GM19023 (cell line): ENCODE measurements at regions not wholly inside any gene's neighbourhood (a gene's known extent, or its start where the extent isn't known, plus 50 kb on each side); places are given as distances from the start of the nearest gene placed in this dataset.
"Not testable (repeated sequence)": the region's sequence is repeated elsewhere in the genome, so short reads cannot be mapped to it uniquely, and the experiment has no call there.

ENCODE experiments used
- ATAC-seq: cut with Tn5 transposase; IDR thresholded peaks from one replicate; pipeline ENCODE4 v1.9.1; 2021; ENCODE audit warnings: mild to moderate bottlenecking, moderate library complexity; ENCODE audit not compliant: unreplicated experiment

DNA sequence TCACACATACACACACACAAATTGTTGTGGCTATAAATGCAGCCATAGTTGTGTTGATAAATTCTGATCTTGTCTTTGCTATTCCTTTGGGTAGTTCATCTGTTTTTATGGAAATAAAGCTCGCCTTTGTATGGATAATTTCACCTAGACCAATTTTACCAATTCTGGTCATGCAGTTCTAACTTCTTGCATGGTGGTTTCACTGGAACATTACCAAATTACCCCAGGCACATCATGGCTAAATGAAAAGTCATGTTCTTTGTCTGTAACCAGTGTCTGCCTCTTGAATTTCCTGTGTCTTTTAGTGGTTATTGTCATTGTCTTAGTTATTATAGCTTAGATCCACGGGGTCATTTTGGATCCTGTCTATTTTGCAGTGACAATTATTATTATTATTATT is 50.3 kb upstream of the TMC1 start:
- ATAC-seq, result no peak

DNA sequence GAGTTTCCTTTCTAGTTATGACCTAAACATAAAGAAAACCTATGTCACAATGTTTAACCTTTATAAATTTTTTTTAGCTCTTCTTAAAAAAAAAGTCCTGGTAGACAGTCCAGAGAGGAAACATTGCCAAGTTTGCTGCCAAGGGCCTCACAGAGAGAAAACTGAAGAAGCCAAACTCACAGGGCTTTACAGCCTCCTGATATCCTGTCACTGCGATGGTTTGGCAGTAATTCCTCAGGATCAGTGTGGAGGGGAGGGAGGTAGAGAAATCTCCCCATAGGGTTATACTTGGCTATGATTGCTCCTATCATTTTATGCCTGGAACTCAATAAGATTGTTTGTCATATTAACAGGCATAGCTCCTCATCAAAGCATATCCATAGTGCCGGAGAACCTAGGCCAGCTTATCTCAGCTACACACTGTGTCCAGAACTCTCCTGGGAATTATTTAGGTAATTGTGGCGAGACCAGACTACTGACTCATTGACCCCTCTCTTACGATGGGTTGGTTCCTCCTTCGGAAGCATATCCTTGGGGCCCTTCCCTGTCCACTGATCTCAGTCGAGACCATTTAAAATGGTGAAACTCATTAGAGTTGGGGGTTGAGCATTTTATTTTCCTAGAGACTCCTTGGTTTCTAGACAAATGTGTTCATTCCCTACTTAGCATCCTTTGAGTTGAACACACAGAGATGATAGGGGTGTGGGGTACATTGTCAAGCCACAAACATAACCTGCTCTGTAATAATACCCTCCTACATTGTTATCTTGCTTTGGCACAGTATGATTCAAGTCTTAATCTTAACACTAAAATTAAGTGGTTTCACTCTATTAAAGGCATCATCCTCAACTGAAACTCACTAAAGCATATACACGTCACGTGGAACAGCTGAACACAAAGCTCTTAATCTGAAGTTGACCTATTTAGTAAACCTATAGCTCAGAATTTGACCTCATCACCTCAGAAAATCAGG is 53.4 kb upstream of the TMC1 start:
- ATAC-seq, result no peak

DNA sequence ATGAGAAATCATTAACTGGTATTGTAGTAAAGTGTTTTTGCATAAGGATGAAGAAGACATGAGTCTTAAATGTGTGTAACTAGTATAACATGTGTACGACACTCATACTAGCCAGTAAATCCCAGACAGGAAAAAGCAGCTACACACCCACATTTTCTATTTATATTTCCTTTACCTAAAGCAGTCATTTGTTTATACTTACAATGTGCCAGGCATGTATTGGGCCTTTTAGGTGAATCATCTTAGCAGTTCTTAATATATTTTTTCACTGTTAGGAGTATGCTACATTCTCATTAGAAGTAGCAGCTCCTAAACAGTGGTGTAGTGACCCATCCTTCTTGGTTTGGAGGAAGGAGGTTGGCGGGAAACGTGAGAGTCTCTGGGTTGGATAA is 55.8 kb upstream of the TMC1 start:
- ATAC-seq, result no peak

DNA sequence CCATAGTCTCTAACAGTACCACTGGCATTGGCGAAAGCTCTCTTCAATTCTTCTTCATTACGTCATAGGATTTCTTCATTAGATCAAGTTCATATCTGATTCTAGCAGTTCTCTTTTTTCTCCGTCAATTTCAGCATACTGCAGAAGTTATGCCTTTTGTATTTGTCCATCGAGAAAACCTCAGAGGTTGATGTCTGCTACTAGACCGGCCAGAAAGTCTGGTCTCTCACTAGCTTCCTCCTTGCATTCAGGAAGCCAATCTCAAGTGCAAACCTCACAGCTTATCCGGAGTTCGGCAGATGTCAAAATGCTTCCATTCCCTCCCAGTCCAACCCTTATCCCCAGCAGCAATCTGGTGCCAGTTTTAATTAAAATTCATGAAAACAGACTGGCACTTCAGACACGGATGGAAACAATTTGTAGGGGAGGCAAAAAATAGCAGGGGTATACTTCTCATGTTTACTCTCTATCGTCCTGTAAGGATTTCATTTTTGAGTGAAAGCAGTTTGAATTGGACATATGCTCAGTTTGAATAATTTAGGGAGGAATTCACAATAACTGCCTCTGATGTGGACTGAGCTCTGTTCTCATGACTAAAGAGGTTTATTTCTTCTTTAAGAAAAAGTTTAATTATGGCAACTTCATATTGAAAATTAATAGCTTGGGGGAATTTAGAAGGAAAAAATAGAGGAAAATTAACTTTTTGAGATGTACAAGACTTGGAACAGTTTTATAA is 56.4 kb upstream of the TMC1 start:
- peak; percentile 59 for ATAC-seq

DNA sequence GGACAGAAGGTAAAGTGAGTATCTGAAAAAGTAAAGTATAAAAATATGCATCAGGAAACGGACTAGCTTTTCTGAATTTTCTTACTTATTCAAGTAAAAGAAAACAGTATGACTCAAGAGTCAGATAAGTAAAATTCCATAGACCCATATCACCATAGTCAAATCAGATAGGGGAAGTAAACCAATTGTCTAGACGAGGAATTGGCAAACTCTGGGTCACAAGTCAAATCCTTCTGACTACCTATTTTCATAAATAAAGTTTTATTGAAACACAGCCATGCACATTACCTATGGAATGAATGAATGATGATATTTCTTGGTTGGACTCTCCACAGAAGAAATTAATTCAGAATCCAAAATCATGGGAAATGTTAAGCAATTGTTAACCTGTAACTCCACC is 59.1 kb upstream of the TMC1 start:
- ATAC-seq, result no peak

DNA sequence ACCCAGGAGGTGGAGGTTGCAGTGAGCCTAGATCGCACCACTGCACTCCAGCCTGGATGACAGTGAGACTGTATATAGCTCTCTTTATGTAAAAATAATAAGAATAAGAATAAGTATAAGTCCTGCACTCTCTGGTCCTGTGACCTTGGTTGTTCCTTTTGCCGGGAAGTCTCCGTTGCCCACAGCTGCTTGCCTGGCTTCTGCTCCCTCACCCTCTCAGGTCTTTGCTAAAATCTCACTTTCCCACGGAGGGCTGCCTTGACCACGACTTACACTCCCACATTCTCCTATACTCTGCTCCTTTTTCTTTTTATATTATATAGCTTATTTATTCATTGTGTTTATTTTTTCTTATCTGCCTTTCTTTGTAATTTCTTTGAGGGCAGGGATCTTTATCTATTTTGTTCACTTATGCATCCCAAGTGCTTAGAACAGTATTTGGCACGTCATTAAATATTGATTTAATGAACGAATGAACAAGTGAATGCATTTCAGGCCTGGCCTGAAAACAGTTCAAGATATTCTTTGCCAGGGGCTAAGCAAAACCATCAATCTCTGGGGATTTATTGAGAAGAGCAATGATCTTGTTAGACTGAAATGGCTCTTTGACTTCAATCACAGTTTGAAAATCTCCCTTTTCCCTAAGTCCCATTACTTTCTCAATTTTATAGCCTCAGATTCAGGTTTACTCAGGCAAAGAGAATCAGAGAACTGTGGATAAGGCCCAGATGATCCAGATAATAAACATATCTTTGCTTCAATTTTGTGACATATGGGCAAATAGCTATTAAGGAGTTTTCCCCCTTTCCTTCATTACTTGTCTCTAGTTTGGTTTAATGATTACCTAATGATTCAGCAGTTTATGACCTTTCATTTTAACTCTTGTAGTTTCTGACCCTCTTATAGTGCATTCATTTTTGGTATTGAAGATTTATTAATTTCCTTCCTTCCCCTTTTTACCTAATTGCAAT is 60.8 kb upstream of the TMC1 start:
- no peak for ATAC-seq

DNA sequence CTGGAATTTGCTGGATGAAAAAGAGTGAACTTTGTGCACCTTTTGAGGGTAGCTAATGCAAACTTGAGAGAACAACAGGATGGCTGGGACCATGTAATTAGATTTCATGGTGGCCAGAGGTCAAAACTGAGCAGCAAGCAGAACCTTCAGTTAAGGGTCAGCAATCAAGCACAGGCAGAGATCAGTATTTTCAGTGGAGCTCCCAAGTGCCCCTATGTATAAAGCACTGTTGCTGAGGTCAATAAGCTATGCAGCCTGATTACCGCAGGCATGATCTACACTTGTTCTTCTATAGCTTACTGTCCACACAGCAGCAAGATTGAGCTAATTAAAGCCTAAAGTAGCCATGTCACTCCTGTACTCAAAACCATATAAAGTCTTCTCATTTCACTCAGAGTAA is 62.1 kb upstream of the TMC1 start:
- no peak for ATAC-seq

DNA sequence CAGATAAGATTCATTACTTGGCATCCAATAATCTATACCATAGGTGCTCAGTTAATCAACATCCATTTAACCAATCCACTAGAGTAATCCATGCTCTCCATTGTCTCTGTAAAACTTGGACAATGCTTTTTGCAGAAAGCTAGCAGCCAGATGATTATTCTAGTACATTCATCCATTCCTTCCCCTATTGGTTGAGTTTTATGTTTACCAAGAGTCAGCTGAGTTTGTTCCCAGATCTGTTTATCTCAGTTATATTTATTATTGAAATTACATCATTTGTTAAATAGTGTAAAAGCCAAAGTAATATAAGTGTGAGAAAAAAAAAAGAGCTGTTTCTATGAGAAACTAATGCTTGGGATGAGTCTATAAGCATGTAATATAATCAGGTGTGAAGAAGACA is 63.3 kb upstream of the TMC1 start:
- ATAC-seq, result no peak

DNA sequence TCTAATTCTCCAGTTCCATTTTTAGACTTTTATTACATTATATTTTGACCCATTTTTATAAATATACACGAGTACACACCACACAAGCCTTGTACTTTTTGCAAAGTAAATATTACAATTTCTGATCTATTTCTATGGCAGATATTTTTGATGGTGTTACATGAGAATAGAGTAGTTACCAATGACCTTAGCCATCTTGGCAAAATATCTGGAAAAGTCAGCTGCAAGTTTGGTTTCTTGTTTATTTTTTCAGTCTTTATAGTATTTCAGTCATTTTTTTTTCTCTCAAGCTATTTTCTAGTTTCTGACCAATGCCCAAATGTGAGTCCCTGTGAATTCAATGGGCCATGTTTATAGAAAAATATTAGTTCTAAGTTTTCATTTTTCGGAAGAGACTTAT is 64.0 kb upstream of the TMC1 start:
- ATAC-seq, result no peak

DNA sequence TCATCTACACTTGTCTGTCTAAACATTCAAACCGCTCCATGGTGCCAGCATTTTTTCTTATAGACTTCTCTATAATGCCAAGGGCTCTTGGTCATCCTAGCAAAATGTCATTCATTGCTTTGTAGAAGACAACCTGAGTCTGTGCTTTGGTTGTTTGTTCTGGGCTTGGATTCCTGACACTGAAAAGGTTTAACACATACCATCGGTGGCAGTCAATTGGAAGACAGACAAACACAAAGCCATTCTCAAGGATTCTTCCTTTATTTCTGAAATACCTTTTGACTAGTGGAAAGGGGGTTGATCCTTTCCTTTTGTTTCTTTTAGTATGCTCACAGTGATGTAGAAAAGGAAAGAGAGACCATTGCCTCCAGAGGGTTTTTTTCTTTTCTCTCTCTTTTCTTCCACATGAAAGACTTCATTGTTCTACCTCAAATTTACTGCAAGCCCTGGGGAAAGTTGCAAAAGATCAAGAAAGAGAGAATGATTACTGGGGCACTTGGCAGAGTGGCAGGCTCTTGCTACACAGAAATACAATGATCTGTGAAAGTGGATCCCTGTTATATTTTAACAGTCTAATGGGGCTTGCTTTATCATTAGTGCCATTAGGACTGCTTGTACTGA is 66.4 kb upstream of the TMC1 start:
- ATAC-seq, result no peak

DNA sequence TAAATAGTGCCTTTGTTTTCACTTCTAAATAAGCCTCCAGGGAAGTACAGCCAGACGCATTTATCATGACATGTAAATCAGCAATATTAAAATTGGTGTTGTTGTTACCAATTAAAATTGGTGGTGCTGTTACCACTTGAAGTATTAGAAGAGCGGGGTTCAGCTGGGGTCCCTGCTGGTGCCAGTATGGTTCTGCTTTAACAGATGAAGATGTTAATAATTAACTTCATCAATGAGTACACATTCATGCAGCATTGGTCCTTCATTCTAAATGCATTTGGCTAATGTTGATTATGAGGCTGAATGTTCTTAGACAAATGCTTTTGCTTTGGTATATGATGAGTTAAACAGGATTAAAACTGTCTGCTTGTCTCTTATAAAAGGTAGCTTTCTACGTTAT is 67.6 kb upstream of the TMC1 start:
- ATAC-seq, result no peak

DNA sequence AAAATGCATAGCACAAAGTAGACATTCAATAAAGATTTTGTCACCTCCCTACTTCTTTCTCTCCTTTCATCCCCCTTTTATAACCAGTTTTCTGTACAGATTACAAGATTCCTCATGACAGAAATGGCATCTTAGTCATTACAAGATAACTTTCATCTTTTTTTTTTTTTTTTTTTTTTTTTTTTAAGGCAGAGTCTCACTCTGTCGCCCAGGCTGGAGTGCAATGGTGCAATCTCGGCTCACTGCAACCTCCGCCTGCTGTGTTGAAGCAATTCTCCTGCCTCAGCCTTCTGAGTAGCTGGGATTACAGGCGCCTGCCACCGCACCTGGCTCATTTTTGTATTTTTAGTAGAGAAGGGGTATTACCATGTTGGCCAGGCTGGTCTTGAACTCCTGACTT is 75.2 kb upstream of the TMC1 start:
- ATAC-seq, result not testable (repeated sequence)

DNA sequence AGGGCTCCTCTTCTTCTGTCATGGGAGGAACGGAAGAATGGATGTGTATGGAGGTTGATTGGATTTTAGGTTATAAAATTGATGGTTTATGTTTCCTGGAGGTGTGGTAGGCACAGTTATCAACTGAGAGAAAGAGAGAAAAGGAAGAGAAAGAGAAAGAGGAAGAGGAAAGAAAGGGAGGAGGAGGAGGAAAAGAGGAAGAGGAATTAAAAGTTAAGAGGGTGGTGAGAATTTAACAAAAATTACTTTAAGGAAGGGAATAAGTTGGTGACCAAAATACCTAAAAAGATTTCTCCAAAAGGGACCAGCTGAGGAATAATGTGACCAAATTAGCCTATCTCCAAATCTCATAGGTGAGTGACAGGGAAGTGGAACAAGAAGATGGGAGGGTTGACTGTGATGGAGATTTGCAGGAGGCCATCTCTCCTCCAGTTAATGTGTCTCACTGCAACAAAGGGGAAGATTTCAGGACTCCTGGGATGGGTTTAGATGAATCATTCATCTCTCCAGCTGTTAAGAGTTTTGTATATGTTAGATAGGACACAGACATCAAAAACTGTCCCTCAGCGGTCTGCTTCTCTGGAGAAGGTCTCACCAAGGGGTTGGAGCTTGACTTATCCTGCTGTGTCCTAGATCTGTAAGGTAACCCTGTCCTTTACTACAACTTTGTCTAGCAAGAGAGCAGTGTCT is 76.0 kb upstream of the TMC1 start:
- no peak for ATAC-seq

DNA sequence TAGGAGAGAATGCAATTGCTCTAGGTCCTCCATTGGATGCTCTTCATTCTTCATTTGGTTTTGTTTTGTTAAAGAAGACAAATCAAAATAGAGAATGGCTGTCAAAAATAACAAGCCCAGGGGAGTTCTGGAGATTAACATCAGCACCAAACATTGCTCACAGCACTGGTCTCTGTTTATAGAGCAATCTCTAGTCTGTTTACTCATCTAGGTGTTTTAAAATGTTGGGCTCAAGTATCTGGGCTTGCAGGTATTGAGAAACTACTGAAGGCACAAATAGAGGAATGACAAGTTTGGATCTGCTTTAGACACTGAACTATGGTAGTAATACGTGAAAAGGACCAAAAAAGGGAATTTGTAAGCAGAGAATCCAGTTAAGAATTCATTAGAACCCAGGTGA is 77.0 kb upstream of the TMC1 start:
- peak; percentile 6 for ATAC-seq

DNA sequence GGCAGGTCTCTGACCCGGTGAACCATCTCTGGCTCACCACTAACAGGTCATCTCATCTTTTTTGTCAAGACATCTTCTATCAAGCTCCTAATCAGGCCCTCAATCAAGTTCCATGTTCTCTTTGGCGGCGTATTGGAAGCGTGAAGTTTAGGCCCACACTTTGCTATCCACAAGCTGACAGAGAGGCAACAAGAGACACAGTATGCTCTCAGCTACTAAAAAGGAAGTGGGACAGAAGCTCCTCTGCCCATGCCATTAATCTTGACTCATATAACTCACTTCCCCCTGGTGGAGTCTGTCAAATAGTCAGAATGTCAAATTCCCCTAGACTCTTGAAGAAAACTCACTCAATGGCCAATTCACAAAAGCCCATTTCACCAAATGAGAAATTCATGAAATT is 77.6 kb upstream of the TMC1 start:
- peak; percentile 91 for ATAC-seq

DNA sequence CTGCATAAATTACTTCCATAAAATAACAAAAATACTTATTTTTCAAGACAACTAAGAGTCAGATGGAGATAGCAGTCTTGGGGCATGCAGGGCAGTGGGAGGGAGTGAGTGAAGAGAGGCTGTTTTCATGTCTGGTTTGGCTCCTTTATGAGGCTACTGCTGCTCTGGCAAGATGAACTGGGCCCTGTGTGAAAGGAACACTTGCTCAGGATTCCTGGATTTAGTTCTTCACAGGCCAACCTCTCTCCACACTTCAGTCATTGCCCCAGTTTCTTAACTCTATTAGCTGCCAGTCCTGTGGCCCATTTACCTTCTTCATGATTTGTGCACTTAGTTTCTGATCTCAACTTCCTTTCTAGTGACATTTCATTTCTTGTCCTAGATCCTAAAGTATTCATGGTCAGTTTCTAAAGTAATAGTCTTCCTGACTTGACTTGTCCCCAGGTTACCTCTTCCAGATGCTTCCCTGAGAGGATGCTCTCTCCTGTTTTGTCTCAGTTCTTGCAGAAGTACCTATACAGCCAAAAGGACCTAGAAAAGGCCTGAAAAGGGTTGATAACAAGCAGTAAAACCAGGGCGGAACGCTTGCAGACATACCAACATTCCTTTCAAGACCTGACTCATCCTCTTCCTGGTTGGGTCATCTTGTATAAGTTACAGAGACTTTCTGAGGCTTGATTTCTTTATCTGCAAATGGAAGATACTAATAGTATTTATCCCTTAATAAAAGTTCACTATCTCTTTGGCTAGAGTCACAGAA is 77.0 kb upstream of the ZFAND5 start:
- ATAC-seq, result no peak

DNA sequence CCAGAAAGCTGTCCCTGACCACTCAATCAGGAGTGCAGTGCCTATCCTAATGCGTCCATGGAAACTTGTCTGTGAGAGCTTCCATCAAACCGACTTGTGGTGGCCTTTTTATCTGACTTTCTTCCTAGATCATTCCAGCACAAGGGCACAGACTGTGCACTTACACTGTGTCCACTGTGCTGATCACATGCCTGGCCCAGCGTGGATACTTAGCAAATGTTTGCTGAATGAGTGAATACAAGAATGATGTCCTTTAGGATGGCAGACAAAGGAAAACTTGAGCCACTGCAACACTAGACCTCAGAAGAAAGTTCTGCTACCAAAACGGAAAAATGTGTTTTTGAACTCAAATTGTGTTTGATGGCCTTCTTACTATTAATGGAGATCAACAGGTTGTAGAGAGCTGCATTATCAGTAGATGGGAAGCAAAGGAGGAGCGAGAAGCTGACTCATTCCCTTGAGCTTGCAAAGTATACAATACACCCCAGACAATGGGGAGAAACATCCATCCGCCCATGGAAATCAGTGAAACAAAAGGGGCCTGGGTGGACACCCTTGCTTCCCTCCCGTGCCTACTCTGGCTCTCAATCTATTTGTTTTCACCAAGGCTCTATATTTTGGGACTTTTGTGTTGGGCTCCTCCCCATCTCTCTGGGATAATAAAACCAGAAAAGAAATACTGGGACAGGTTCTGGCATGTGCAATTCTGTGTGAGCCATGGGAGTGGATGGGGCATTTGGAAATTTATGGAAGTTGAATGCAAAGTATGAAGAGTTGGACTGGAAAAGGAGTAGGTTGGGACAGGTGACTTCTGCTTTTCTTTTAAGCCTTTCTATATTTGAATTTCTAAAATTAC is 76.2 kb upstream of the ZFAND5 start:
- no peak for ATAC-seq

DNA sequence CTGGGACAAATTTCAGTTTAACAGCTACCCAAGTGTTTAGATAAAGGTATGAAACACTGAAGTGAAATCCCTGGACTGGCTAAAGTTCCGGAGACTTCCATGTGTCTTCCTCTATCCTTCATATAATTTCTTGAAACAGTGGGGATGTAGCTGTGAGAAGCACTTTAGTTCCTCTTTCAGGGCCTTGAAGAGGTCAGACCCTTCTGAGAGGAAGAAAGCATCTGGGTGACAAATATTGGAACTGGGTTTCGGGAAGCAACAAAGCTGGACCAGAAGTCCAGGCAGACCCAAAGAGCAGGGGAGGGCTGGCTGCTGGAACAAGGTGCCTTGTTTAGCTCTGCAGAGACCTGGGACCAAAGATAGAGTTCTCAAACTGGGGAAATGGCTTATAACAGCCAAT is 75.4 kb upstream of the ZFAND5 start:
- no peak for ATAC-seq
